Stimulated activated naive CD8-positive, alpha-beta T cell treated with anti-CD3 and anti-CD28 coated beads, Interleukin-15, Interleukin-2, amounts not matched to agents 100 U/mL and 50 U/mL, for 24 hours (primary cell): ENCODE measurements at regions not wholly inside any gene's neighbourhood (a gene's known extent, or its start where the extent isn't known, plus 50 kb on each side); places are given as distances from the start of the nearest gene placed in this dataset.

Source experiments
- ATAC-seq: fragments of 150-1000 bp; cut with Tn5 transposase; one replicate; pipeline ENCODE4 v1.10.0; 2021
- DNase-seq: peaks from one replicate; pipeline ENCODE4 v3.0.0; 2021

DNA sequence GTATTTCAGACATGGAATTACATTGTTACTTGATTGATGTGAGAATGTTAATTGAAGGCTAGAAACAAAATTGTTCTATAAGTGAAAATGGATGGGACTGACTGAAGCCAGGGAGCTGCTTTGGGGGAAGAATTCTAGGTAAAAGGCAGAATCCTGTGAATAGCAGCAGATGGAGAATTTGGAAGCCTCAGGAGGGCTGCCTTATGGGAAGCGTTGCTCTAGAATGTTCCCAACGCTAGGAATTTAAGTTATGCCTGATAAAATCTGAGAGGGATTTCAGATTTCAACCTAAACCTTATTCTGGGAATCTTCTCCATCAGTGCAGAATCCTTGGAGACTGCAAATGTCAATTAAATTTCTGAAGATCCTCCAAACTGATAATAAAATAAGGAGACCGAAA is 858.2 kb upstream of the FLRT2 start:
- DNase-seq (no peak), ATAC-seq (no peak)

DNA sequence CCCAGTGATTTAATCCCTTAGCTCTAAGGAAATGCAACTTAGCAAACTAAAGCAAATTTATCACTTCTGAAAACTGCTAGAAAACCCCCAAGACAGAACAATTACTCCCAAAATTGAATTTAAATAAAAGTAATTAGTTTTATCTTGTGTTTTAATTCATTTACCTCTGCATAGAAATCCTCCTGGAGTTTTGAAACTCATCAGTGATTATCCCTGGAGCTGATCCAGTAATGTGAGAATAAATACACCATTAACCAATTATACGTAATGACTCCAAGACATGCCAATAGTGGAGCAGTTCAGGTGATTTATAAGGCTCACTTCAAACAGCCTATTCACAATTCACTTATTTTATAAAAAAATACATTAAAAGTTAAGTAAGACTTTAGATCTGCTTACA is 855.3 kb upstream of the FLRT2 start:
- no peak for DNase-seq
- no peak for ATAC-seq

DNA sequence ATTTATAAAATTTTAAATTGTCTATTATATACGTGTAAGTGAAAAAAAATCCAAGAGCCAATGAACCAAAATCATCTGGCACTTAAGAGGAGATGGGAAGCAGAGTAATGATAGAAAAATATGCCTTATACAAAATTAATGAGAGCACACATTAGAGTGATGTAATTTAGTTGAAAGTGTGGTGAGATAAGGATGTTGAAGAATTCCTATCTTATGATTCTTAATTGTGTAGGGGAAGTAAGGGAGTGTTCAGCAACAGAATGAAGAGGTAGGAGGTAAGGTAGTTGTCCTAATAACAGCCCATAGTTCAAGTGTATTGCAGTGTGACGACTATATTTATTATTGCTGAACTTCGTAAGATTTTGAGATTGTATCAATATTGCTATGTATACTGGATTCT is 843.4 kb upstream of the FLRT2 start:
- no peak for ATAC-seq
- DNase-seq = no peak

DNA sequence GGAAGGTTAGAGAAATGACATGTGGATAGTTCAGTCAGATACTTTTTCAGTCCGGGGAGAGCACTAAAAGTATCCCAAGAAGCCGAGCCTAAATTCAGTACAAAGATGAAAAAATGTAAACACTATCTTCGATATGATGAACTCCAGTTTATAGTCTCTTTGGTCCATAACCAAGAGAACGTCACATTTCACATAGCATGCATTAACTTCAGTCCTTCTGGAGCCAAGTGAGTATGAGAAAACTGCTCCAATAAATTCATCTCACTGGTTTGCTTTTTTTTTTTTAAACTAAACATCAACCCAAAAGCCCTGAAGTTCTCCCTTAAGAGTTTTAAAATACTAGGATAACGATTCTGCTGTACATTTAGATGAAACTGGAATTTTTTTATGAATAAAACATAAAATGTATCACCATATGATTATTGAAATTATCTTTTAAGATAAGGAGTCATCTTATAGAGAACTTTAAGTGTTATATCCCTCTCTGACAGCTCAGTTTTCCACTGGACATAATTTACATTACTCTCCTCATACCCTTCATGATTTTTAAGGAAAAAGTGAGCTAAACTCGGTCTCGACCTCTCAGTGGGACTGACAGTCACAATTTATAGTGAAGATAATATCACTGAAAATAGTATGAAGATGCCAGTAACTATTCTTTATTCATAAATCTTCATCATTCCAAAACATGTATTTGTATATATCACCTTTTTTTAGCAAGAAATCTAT is 841.5 kb upstream of the FLRT2 start:
- ATAC-seq (no peak), DNase-seq (no peak)

DNA sequence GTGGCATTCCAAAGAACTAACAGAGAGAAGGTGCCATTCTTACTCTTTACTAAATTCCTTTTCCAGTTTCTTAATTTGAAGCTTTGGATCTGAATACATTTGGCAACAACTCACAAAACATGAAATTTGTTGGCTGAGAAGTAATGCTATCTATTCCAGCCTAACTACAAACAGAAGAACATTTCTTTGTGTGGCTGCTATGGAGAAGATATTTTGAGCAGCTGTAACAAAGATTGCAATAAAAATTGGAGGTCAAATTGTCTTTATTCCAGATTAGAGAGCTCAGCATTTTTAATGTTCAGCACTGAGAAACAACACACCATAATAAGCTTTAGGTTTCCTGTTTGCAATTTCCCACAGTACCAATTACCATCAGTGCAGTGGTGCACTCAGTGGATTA is 835.8 kb upstream of the FLRT2 start:
- ATAC-seq = no peak
- no peak for DNase-seq

DNA sequence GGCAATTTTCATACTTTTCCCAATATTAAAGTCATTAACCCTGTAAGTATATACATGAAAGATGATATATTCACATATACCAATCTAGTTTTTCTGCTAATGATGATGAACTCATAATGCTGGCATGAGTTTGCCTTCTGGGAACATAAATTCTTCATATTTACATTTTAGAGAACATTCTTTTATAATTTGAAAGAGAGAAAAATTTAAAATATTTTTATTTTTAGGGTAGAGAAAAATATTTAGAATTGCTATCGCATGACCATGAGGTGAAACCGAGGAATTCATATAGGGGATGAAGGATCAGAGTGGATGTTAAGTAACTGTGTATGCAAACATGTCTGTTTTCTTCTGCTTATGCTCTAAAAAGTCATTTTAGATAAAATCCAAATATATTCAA is 825.3 kb upstream of the FLRT2 start:
- no peak for ATAC-seq

DNA sequence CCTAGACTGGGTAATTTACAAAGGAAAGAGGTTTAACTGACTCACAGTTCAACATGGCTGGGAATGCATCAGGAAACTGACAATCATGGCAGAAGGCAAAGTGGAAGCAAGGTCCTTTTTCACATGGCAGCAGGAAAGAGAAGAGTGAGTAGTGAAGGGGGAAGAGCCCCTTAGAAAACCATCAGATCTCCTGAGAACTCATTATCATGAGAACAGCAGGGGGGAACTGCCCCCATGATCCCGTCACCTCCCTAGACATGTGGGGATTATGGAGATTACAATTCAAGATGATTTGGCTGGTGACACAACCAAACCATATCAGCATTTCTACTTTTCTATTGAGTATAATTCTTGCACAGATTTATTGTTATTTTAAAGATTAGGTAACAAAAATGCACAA is 822.1 kb upstream of the FLRT2 start:
- no peak for DNase-seq
- ATAC-seq = no peak

More for the DNA sequence above, 825.3 kb upstream of the FLRT2 start:
- DNase-seq = no peak

DNA sequence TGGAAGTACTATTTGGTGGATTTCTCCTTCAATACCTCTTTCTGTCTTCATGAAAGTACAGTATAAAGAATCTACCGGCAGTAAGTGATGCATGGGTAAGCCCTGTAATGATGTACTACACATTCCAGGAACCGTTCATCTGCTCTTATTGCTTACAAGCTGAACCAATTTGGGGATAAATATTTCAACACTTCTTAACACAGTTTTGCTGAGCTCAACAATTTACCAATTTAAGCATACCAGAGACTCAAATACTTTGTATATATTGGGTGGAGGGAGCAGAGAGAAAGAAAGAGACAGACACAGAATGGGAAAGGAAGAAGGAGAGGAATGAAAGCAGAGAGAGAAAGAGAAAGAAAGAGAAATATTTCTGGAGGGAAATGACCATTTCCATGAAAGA is 821.1 kb upstream of the FLRT2 start:
- DNase-seq (no peak), ATAC-seq (no peak)

DNA sequence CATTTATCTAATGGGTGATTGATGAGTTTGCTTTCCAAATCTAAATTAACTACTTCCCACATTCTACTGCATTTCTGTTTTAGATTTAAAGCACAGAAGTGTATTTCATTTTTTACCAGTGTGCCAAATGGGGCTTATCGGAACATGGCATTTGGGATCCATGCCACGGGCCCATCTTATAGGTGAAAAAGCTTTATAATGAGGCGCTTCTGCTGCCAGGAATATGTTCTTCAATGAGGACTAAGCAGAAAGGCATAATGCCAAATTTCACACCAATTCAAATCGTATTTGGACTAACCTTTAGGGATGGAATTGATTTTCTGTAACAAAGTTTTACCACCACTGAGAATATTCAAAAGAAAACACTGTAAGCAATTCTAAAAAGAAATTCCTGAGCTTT is 803.5 kb upstream of the FLRT2 start:
- ATAC-seq (no peak), DNase-seq (no peak)

DNA sequence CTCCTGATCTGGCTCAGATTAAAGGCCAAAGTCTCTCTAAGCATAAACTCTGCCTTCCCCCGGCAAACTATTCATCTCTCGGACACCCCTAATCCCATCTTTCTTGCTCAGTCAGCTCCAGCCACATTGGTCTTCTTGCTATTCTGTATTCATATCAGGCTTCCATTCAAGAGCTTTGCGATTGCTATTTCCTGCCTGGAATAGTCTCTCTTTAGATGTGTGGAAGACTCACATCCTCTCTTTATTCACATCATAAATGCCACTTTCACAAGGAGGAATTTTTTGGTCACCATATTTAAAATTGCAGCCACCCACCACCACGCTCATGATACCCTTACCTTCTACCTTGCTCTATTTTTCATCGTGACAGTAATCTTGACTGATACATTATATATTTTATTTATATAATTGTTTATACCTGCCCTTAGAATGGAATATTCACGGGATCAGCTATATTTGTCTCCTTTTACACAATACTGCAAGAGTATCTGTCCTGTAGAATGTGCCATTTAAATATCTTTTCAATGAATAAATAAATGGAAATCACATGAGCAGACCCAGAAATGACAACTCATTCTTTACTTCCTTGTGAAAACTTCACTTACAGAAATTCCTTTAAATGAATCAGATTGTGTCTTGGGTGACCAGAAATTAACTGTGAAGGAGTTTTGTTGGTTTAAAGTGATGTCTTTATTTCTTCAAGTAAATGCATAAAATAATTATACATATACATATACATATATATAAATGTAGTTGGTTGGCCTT is 780.6 kb upstream of the FLRT2 start:
- ATAC-seq = no peak
- no peak for DNase-seq

DNA sequence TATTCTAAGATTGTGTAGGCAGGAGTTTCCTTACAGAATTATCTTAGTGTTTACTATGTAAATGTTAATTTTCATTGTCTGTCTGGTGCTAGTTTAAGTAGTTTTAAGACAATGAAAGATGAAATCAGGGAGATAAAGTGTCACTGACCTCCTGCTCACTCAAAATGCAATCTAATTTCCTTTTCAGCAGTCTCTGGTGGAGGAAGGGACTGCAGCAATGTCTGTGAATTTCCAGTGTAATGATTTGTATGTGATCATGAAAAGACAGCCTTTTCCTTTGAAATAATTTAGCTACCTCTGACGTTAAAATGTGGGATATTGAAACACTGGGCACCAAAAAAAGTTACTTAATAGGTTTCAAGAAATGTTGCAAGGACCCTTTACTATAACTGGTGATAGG is 779.7 kb upstream of the FLRT2 start:
- ATAC-seq = no peak
- no peak for DNase-seq

DNA sequence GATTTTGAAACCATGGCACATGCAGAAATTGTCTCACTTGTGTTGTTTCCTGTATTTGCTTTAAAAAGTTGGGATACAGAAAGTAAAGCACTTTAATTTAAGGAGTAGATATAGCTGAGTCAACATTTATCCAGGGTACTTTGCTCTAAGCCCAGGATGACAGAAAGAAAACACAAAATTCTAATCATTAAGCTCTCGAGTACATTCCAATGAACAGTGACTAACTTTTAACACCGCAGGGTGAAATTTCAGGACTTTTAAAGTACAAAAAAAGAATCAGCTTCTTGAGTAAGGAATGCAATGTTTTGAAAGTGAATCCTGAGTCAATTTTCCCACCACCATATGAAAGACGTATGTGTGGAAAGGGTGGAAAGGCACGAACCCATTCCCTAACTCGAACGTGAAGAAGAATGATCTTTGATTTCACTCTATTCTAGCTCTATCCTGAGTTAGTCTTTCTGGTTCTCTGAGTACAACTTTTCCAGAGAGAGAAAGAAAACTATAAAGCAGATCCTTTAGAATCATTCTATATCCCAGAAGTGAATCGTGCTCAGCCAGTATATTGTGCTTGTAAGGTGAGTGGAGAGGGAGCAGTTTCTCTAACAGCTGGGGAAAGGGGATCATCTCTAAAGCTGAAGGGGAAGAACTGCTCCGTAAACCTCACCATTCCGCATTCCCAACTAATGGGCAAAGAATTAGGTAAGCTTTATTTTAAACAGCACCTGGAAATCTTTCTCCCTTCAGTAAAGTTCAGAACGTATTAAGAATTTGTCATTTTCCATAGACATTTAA is 779.0 kb upstream of the FLRT2 start:
- ATAC-seq = no peak
- no peak for DNase-seq

DNA sequence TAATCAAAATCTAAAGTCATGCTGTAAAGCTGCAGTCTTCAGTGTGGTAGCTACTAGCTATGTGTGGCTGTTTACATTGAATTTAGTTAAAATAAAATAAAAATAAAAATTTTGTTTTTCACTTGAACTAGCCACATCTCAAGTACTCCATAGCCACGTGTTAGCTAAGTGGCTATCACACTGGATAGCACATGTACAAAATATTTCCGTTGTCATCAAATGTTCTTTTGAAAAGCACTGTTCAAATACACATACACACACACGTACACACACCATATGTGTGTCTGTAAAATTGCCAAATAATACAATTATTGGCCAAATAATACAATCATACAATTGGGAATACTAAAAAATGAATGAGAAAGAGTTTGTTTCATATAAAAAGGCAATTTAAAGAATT is 778.2 kb upstream of the FLRT2 start:
- no peak for DNase-seq
- ATAC-seq = no peak

DNA sequence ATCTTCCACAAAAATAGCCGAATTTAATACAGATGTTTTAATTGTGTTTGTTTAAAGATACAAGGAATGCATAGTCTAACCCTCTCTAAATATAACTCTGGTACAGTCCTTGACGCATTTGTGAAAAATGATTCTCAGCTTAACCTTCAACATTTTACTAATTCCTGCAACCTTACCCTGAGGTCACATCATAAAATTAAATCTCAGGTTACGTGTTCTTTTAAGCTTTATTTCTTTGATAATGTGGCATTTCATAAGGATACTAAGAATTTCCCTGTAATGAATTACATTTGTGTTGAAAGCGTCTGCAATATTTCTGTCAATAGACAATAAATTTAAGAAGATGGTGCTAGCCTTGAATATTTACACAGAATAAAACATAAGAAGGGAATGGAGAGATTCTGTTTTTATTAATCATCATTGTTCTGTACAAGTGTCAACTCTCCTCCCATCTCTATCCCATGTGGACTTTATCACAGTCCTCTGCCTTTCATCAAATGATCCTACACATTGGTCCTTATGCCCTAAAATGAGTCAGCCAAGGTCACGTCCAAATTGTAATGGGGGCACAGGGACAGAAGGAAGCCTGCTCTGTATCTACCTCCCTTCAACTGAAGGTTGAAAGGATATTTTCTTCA is 769.3 kb upstream of the FLRT2 start:
- ATAC-seq (no peak), DNase-seq (no peak)

DNA sequence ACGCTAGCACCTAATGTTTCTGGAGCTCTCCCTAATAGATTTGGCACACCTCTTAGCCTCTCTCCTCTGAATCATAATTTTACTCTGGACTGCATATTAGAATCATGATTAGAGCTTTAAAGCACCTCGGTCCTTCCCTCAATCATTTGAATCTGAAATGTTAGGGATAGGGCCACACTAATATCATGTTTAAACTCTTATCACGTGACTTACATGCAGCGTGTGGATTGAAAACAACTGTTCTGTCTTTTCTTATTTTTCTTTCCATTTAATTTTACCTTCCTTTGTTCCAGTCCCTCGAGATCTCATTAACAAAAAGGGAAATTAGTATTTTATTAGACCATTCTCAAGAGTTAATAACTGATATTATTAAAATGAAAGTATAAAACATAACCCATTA is 762.5 kb upstream of the FLRT2 start:
- ATAC-seq = no peak
- DNase-seq = no peak

DNA sequence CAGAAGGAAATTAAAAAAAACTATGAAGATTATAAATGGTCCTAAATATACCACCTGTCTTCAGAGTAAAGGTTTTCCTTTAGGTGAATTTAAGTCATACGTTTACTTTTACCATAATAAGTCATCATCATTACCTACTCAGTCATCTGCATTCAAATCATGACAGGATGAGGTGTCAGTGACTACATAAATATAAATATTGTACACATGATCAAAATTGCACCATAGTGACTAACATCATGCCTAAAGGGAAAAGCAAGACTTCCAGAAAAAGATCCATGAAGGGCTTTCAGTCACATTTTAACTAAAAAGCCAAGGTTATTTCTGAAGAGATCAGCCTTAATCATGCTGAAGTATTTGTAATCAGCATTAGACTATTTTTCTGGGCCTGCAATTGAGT is 759.9 kb upstream of the FLRT2 start:
- DNase-seq (no peak), ATAC-seq (no peak)

DNA sequence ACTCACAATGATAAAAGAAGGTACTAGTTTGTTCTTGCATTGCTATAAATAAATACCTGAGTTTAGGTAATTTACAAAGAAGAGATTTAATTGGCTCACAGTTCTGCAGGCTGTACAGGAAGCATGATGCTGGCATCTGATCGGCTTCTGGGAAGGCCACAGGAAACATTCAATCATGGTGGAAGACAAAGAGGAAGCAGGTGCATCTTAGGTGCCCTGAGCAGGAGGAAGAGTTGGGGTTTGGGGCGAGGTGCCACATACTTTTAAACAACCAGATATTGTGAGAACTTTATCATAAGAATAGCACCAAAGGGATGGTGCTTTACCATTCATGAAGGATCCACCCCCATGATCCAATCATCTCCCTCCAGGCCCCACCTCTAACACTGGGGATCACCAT is 752.6 kb upstream of the FLRT2 start:
- ATAC-seq = no peak
- no peak for DNase-seq

DNA sequence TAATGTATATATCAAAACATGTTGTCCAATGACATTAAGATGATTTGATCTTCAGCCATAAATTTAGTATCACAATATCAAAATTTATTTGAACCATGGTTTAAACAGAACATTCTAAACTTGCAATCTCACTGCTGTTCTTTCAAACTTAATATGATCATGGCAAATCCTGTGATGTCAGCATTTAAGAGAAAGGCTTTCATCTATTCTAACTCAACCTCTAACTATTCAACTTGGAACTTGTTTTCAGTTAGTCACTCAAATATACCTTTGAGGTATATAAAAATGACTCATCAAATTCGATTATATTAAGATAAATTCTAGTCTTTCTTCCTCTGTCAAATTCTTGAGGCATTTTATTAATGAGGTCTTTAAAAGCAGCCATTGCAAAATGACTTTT is 747.0 kb upstream of the FLRT2 start:
- DNase-seq (no peak), ATAC-seq (no peak)

DNA sequence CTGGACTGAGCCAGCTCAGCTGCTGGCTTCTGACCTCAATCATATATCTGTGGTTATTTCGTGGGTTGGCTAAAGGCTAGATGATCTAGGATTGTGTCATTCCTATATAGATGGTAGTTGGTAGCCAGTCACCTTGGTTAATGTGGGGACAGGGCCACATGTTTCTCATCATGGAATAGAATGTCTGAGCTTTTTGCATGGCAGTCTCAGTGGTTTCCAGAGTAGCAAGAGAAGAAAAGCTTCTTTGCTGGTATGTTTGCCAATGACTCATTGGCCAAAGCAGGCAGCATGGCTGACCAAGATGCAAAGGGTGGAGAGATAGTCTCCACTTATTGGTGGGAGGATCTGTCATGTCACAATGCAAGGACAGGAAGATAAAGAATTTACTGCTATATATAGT is 746.4 kb upstream of the FLRT2 start:
- no peak for DNase-seq
- ATAC-seq = no peak

DNA sequence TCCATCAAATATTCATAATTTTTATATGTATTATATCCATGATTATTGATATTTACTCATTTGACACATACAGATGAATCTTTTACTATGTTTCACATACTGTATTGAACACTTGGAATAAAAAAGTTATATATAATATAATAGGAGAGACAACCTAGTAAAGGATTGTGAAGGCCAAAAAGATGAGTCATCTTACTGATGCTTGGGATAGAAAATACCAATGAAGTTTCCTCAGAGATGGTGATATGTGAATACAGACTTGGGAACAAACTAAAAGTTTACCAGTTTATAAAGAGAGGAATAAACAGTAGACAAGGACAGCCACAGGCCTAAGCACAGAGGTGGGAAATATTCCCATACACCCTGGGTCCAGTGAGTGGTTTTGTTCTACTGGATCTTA is 743.9 kb upstream of the FLRT2 start:
- DNase-seq = no peak
- ATAC-seq = no peak

DNA sequence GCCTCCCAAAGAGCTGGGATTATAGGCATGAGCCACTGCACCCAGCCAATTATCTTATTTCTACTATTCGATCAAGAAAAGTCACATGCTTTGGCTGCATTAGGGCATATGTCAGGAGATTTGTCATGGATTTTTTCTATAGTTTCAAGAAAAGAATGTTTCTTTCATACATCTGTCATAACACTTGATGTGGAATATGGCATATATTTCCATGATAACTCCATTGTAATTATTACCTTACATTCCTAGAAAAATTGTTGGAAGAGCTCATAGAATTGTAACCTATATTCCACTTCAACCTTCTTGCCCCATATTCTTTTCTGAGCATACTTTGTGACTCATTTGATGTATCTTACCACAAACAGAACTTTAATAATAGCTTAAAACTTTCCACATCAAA is 740.9 kb upstream of the FLRT2 start:
- no peak for ATAC-seq

DNA sequence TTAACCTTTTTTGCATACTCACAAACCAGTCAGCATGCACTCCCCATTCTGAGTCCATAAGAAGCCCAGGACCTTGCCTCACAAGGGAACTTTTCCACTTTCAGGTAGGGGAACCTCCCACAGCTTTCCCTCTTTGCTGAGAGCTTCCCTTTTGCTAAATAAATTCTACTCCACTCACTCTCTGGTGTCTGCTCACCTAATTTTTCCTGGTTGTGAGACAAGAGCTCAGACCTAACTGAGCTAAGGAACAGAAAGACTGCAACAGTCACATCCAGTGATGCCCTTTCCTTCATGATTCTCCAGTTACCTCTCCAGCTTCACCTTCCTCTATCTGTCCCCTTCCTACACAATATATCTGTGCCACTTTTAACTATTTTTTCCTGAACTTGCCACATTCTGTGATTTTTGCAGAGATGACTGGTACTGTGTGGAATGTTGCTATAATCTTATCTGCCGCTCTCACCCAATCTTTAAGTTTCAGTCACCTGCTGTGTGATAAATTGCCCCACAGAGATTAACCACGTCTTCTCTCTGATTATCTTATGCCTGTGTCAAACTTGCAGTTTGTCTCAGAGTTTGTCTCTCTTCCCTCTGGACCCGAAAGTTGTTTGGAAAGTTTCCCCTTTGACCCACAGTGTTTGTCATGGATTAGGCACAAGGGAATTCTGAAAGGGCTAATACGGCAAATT is 737.1 kb upstream of the FLRT2 start:
- no peak for DNase-seq
- ATAC-seq = no peak

More for the DNA sequence above, 740.9 kb upstream of the FLRT2 start:
- no peak for DNase-seq
